Calu3 (cell line): ENCODE measurements at regions not wholly inside any gene's neighbourhood (a gene's known extent, or its start where the extent isn't known, plus 50 kb on each side); places are given as distances from the start of the nearest gene placed in this dataset. TPM values are rescaled to one million over a fixed set of nuclear protein-coding genes. Genes with fewer than 3 reads are reported as not detected.

Source experiments
- BruUV-seq: library from RNA; stranded (reverse); fragments of 400-500 nt; replicated peaks from 2 replicates; lab custom pipeline; 2021; lab: Mats Ljungman, UMichigan
- CTCF ChIA-PET: fragments of 300-600 bp; sonication (Branson Sonifier 250); formaldehyde crosslinking; loops from one replicate; lab custom pipeline; 2022; ENCODE audit warnings: antibody characterized with exemption; lab: Charles Lee
- DNase-seq: peaks from one replicate; pipeline ENCODE4 v3.0.0; 2022
- H3K27ac Mint-ChIP-seq: one replicate; pipeline ENCODE4 v1.8.0; 2022; ENCODE audit warnings: mixed read lengths; ENCODE audit not compliant: unreplicated experiment
- H3K27me3 Mint-ChIP-seq: one replicate; pipeline ENCODE4 v1.8.0; 2022; ENCODE audit warnings: mixed read lengths; ENCODE audit not compliant: unreplicated experiment
- H3K36me3 Mint-ChIP-seq: one replicate; pipeline ENCODE4 v1.8.0; 2022; ENCODE audit warnings: mild to moderate bottlenecking, moderate library complexity, mixed read lengths; ENCODE audit not compliant: insufficient read depth, unreplicated experiment
- H3K4me1 Mint-ChIP-seq: one replicate; pipeline ENCODE4 v1.8.0; 2022; ENCODE audit warnings: mild to moderate bottlenecking, low read depth, mixed read lengths; ENCODE audit not compliant: unreplicated experiment
- H3K4me3 Mint-ChIP-seq: one replicate; pipeline ENCODE4 v1.8.0; 2022; ENCODE audit warnings: mild to moderate bottlenecking, low read depth, moderate library complexity, mixed read lengths; ENCODE audit not compliant: unreplicated experiment
- H3K9me3 Mint-ChIP-seq: one replicate; pipeline ENCODE4 v1.8.0; 2022; ENCODE audit warnings: low read depth, mixed read lengths; ENCODE audit not compliant: unreplicated experiment
- CTCF ChIP-seq: fragments of 200-600 bp; IDR thresholded peaks from one replicate; pipeline ENCODE4 v1.8.0; 2022; ENCODE audit warnings: antibody characterized with exemption; ENCODE audit not compliant: unreplicated experiment
- intact Hi-C: fragments of 100-400 bp; cut with micrococcal nuclease; formaldehyde crosslinking; loops from one replicate; pipeline ENCODE4 v1.10.0; 2022; ENCODE audit not compliant: unreplicated experiment
- microRNA-seq: library from miRNA; unstranded; fragments of <30 nt; microRNA quantifications from one replicate; pipeline ENCODE4 v1.2.0, GENCODE V29; 2022

DNA sequence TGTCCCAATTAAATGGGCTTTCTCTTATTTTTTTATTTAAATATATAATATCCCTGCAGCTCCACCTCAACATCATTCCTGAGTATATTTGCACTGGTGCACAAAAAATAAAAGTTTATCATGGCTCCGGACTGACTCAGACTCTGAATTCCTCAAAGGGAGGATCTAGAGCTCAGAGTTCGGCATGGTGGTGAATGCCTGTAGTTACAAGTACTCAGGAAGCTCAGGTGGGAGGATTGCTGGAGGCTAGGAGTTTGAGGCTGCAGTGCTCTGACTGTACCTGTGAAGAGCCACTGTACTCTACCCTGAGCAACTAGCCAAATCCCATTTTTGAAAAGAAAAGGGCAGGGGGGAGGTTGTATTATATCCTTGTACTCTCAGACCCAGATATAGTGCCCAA, 52.8 kb upstream of the NRXN1 start:
- no TSS peak for BruUV-seq
- Mint-ChIP-seq H3K27ac (no peak overlapping the region), H3K27me3 (no peaks in the 10 kb centered on the region), H3K4me1 (no peaks in the 10 kb centered on the region), H3K4me3 (no peak overlapping the region), H3K36me3 (no peaks in the 10 kb centered on the region), H3K9me3 (peaks cover 10% of the 10 kb centered on the region)
- TF ChIP-seq CTCF = no peak
- no peak for DNase-seq
- CTCF ChIA-PET = no interaction called here
- intact Hi-C loops = no loop called here

Small RNA genes lying in the stretch of these regions (microRNA-seq; reads per million reads assigned to microRNA genes)
- not detected for gene MIR4431
